ENCODE measurements at regions not wholly inside any gene's neighbourhood (a gene's known extent, or its start where the extent isn't known, plus 50 kb on each side); places are given as distances from the start of the nearest gene placed in this dataset.

DNA sequence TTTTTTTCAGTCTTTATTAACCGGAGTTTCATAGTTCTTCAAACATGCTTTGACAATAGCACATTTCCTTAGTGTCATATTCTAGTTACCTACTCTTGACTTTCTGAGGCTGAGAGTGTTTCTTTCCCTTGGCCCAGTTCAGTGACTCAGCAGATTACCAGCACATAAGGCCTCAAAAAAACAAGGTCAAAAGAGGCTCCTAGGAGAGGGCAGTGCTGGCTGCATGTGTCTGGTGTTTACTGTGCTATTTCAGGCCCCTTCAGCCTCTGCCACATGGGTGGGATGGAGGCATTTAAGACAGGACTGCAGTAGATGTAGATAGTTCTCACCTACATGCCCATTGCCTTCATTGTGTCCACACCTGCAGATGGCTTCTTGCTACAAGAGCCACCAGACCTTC is 198.2 kb upstream of the SSTR4 start:
- intact Hi-C loops (cut with DNase I) = no loop called here
- Histone ChIP-seq H3K9me3 (no peaks in the 10 kb centered on the region), H3K4me1 (no peaks in the 10 kb centered on the region), H3K27ac (no peak overlapping the region), H3K4me3 (no peak overlapping the region), H3K36me3 (no peaks in the 10 kb centered on the region), H3K27me3 (no peaks in the 10 kb centered on the region)
- 44 to 65% methylated on average over 1 of the region's 1 CpG for WGBS, 2 donors
- no peak for TF ChIP-seq POLR2AphosphoS5 (IDR thresholded peaks at IDR 0.05)
- TF ChIP-seq EP300 (IDR thresholded peaks at IDR 0.05) = no peak
- TF ChIP-seq, protein P1, sequence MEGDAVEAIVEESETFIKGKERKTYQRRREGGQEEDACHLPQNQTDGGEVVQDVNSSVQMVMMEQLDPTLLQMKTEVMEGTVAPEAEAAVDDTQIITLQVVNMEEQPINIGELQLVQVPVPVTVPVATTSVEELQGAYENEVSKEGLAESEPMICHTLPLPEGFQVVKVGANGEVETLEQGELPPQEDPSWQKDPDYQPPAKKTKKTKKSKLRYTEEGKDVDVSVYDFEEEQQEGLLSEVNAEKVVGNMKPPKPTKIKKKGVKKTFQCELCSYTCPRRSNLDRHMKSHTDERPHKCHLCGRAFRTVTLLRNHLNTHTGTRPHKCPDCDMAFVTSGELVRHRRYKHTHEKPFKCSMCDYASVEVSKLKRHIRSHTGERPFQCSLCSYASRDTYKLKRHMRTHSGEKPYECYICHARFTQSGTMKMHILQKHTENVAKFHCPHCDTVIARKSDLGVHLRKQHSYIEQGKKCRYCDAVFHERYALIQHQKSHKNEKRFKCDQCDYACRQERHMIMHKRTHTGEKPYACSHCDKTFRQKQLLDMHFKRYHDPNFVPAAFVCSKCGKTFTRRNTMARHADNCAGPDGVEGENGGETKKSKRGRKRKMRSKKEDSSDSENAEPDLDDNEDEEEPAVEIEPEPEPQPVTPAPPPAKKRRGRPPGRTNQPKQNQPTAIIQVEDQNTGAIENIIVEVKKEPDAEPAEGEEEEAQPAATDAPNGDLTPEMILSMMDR (IDR thresholded peaks at IDR 0.05) = no peak
- TF ChIP-seq POLR2A (IDR thresholded peaks at IDR 0.05) = no peak
- DNase-seq = no peak

DNA sequence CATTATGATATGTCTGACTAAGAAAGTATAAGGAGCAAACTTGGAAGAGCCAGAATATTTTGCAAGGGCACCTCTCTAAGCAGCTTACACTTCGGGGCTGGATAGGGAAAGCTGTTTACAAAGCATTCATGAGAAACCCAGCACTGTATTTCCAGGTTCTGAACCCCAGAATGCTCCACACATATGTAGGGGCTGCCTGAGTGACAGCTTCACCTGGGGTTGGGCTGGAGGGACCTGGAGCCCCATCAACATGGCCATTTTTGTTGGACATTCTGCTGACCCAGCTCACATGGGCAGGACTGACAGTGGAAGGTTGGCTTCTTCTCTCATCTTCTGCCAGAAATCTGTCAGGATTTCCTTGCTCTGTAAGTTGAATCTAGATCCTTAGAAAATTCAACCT is 197.1 kb upstream of the SSTR4 start:
- H3K27me3 ChIP-seq = no peaks in the 10 kb centered on the region
- H3K36me3 ChIP-seq = no peaks in the 10 kb centered on the region
- 40 to 54% methylated on average over 1 of the region's 1 CpG for WGBS, 2 donors
- H3K4me3 ChIP-seq = no peak overlapping the region
- no peak for DNase-seq
- H3K4me1 ChIP-seq = no peaks in the 10 kb centered on the region
- H3K27ac ChIP-seq = no peak overlapping the region
- H3K9me3 ChIP-seq = no peaks in the 10 kb centered on the region
- intact Hi-C loops (cut with DNase I) = no loop called here
- TF ChIP-seq POLR2AphosphoS5 (IDR thresholded peaks at IDR 0.05) (no peak), POLR2A (IDR thresholded peaks at IDR 0.05) (no peak), EP300 (IDR thresholded peaks at IDR 0.05) (no peak)
- TF ChIP-seq, protein P1 (IDR thresholded peaks at IDR 0.05) = no peak

DNA sequence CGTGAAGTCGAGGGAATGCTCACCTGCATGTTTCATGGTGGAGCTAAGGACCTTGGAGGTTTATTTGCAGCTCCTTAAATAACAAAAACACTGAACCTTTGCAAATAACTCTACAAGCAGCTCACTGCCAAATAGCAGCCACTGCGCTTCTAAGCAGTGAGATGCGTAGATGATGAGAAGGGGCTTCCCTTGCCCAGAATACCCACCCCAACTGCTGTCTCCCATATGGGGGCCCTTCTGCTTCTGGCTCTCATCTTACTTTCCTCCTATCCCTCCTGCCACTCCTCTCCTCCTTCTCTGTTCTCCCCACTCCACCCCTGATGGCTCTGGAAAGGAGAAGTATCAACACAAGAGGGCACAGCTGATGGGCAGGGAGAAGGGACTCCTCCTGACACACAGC is 193.3 kb upstream of the SSTR4 start:
- H3K27ac ChIP-seq = no peak overlapping the region
- intact Hi-C loops (cut with DNase I) = no loop called here
- no peaks in the 10 kb centered on the region for H3K36me3 ChIP-seq
- WGBS, 2 donors = 76 to 80% methylated on average over 4 of the region's 4 CpGs
- H3K4me3 ChIP-seq = no peak overlapping the region
- H3K4me1 ChIP-seq = no peaks in the 10 kb centered on the region
- TF ChIP-seq POLR2AphosphoS5 (IDR thresholded peaks at IDR 0.05) = no peak
- TF ChIP-seq, protein P1 (IDR thresholded peaks at IDR 0.05) = no peak
- no peak for TF ChIP-seq POLR2A (IDR thresholded peaks at IDR 0.05)
- no peak for TF ChIP-seq EP300 (IDR thresholded peaks at IDR 0.05)
- DNase-seq = no peak
- H3K27me3 ChIP-seq = no peaks in the 10 kb centered on the region
- H3K9me3 ChIP-seq = no peaks in the 10 kb centered on the region

DNA sequence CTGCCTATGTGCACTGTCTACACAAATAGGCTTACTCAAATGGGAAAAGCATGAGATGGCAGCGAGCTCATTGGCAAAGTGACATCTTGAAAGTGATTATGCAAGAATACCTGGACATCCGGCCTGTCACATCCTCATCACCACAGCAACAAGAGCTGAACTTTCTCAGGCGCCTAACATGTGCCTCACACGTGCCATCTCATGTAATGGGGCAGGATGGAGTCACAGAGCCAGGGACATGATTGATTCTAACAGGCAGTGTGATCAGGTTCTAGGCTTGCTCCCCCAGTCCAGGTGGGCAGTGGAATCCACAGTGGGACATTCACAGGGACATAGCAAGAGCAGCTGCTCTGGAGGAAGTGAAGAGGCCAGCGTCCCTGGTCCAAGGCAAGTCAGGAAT is 192.3 kb upstream of the SSTR4 start:
- no peak for DNase-seq
- Histone ChIP-seq H3K4me3 (no peak overlapping the region), H3K36me3 (no peaks in the 10 kb centered on the region), H3K27me3 (no peaks in the 10 kb centered on the region), H3K27ac (no peak overlapping the region), H3K9me3 (no peaks in the 10 kb centered on the region), H3K4me1 (no peaks in the 10 kb centered on the region)
- whole genome bisulfite sequencing, 2 donors = 78 to 86% methylated on average over 5 of the region's 5 CpGs
- intact Hi-C loops (cut with DNase I) = no loop called here
- TF ChIP-seq POLR2AphosphoS5 (IDR thresholded peaks at IDR 0.05) (no peak), EP300 (IDR thresholded peaks at IDR 0.05) (no peak), POLR2A (IDR thresholded peaks at IDR 0.05) (no peak)
- TF ChIP-seq, protein P1 (IDR thresholded peaks at IDR 0.05) = no peak

DNA sequence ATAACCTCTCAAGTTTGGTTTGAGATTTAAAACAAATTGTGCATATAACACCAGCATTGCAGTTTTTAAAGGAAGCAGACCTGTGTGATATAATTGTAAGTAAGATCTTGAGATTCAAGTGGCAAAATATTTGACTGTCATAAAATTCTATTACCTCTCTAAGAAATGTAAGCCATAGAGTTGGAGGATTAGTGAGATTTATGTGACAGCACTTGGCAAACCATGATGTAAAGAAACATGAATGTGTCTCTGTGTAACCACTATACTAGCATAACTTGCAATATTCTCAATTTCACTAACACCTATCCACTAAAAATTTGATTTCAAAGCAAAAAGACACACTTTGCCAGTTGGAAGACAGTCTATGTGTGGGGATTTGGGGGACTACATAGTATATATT is 190.2 kb upstream of the SSTR4 start:
- no peak for TF ChIP-seq EP300 (IDR thresholded peaks at IDR 0.05)
- intact Hi-C loops (cut with DNase I) = no loop called here
- Histone ChIP-seq H3K4me1 (no peaks in the 10 kb centered on the region), H3K4me3 (no peak overlapping the region), H3K27me3 (no peaks in the 10 kb centered on the region), H3K27ac (no peak overlapping the region), H3K9me3 (no peaks in the 10 kb centered on the region), H3K36me3 (no peaks in the 10 kb centered on the region)
- DNase-seq = no peak

Measured in sigmoid colon (tissue), 6 donors.